GM12874 (cell line): ENCODE measurements at regions not wholly inside any gene's neighbourhood (a gene's known extent, or its start where the extent isn't known, plus 50 kb on each side); places are given as distances from the start of the nearest gene placed in this dataset.

Experiments used
- TF ChIP-seq, protein P1 (sequence below): IDR thresholded peaks from 2 replicates; pipeline ENCODE4 v1.5.1; 2011; ENCODE audit warnings: low read depth, mild to moderate bottlenecking, control low read depth, low read length, moderate library complexity; ENCODE audit not compliant: insufficient read depth

DNA sequence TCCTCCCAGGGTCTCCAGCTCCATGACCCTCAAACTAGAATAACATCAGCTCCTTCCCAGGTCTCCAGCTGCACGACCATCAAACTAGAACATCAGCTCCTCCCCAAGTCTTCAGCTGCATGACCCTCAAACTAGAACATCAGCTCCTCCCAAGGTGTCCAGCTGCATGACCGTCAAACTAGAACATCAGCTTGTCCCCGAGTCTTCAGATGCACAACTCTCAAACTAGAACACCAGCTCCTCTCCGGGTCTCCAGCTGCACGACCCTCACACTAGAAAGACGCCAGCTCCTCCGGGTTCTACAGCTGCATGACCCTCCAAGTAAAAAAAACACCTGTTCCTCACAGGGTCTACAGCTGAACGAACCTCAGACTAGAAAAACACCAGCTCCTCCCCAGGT, 312.9 kb upstream of the TFPI start:
- TF ChIP-seq, protein P1, sequence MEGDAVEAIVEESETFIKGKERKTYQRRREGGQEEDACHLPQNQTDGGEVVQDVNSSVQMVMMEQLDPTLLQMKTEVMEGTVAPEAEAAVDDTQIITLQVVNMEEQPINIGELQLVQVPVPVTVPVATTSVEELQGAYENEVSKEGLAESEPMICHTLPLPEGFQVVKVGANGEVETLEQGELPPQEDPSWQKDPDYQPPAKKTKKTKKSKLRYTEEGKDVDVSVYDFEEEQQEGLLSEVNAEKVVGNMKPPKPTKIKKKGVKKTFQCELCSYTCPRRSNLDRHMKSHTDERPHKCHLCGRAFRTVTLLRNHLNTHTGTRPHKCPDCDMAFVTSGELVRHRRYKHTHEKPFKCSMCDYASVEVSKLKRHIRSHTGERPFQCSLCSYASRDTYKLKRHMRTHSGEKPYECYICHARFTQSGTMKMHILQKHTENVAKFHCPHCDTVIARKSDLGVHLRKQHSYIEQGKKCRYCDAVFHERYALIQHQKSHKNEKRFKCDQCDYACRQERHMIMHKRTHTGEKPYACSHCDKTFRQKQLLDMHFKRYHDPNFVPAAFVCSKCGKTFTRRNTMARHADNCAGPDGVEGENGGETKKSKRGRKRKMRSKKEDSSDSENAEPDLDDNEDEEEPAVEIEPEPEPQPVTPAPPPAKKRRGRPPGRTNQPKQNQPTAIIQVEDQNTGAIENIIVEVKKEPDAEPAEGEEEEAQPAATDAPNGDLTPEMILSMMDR: no peak

DNA sequence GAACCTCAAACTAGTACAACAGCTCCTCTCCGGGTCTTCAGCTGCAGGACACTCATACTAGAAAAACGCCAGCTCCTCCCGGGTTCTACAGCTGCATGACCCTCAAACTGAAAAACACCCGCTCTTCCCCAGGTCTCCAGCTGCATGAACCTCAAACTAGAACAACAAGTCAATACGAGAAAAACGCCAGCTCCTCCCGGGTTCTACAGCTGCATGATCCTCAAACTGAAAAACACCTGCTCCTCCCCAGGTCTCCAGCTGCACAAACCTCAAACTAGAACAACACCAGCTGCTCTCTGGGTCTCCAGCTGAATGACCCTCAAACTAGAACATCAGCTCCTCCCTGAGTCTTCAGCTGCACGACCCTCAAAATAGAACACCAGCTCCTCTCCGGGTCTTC, 315.0 kb upstream of the TFPI start:
- TF ChIP-seq, protein P1: no peak

DNA sequence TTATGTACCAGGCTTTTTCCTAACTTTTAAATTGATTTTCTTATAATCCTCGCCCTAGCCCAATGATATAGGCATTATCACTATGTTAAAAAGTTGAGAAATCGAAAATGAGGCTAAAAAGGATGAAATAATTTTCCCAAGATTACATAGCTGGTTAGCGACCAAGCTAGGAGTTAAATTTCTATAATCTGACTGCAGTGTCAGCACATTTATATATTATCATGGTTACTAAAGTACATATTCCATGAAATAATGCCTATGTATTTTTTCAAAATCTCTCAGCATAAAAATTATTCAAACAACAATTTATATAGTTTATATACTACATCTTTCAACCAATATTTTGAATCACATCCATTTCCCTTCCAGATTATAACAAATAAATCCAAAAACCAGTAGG, 317.3 kb upstream of the TFPI start:
- TF ChIP-seq, protein P1: no peak

DNA sequence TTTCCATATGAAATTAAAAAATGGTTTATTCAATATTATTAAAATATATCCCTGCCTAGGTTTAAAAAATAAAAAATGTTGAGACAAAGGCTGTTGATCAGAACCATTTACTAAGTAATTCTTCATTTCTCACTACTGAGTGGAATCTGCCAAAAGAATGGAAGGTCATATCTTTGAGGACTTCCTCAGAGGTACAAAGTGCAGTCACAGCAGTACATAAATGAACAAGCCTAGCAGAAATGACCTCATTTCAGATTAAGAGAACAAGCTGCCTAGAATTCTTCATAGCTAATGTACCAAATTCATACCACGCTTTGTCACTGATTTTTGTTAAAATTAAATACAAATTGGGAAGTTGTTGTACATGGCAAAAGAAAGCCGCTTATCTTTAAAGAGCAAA, 318.9 kb upstream of the TFPI start:
- TF ChIP-seq, protein P1: no peak

DNA sequence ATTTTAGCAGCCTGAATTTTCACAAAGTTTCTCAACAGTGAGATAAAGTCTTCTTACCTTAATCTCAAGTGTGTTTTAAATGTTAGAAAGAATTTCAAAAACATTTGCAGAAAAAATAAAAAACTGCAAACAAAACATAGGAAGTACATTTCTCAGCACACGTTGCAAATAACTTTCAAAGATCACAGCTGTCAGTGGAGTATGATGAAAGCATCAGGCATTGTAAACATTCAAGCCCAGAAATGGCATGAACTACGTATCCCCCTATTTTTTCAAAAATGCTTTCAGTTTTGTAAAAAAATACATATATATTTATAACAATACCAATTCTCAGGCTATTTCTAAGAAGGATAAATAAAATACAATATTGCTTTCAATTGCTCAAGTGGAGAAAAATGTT, 320.6 kb upstream of the TFPI start:
- TF ChIP-seq, protein P1: no peak

DNA sequence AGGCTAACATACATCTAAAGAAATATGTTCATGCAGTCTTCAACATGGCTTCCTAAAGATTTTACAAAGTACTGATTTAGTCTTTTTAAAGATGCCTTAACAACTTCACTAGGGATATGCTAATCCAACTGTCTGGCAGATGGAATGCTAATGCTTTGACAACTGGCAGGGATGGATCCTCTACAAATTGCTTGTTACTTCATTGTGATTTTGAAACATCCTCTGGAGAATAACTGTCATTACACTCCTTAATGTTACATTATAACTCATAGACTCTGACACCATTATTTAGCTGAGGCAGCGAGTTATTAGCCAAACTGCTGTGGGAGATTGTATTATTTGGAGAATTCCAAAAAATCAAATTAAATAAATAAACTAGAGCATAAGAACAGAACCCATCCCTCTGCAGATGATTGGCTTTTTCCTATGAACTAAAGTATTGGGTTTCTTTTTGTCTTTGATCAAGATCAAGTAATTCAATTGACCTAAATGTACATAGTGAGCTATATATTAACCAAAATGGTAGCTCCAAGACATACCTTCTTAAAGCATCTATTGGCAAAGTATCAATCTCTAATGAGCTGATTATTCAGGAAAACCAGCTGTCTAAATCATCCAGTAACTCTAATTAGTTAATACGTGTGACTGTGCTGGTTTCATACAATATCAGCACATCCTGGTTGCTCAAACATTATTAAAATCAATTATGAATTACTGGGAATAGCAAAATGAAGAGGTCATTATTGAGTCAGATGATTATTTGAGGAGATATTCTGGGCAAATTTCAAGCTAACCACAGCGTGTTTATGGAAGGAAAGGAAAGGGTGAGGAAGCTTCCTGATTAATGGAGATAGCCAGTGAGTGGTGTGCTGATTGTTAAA, 321.3 kb upstream of the TFPI start:
- TF ChIP-seq, protein P1: no peak

DNA sequence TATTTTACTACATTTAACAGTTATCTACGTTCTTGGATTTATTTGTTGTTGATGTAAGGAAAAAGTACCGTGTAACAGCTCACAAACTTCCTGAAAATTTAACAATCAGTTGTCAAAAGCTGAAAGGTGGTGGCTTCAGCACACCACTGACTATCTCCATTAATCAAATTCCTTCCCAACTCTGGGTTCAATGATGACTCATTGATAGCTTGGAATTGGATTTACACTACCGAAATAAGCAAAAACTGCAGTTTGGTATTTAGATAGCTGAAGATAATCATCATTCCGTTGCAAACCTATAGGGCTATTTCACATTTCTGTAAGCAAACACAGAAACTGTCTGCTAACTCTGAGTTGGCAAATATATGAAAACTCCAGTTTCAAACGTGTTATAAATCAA, 322.3 kb upstream of the TFPI start:
- TF ChIP-seq, protein P1: no peak
